DMS79 (cell line): ENCODE measurements at regions not wholly inside any gene's neighbourhood (a gene's known extent, or its start where the extent isn't known, plus 50 kb on each side); places are given as distances from the start of the nearest gene placed in this dataset.

Source experiments
- DNase-seq: peaks from one replicate; lab custom pipeline; 2025; lab: John Stamatoyannopoulos, UW

- DNase-seq: no peak
These were observed 206.2 kb upstream of the SGK1 start for GRCh38 chr6:134523903-134524650.

- DNase-seq: no peak
These were observed 205.1 kb upstream of the SGK1 start for GRCh38 chr6:134523051-134523450.

GRCh38 chr6:134521116-134521501, 203.2 kb upstream of the SGK1 start:
- peak; percentile 84 for DNase-seq

GRCh38 chr6:134520181-134521115, 202.5 kb upstream of the SGK1 start:
- DNase-seq: no peak

GRCh38 chr6:134519465-134519864, 201.6 kb upstream of the SGK1 start:
- no peak for DNase-seq

- no peak for DNase-seq
These were observed 200.0 kb upstream of the SGK1 start for GRCh38 chr6:134517868-134518267.

- DNase-seq: peak; percentile 64
These were observed 199.3 kb upstream of the SGK1 start for GRCh38 chr6:134517145-134517658.

- DNase-seq: no peak
These were observed 198.7 kb upstream of the SGK1 start for GRCh38 chr6:134516582-134516981.

- no peak for DNase-seq
These were observed 198.1 kb upstream of the SGK1 start for GRCh38 chr6:134515986-134516385.

GRCh38 chr6:134512981-134513391, 195.1 kb upstream of the SGK1 start:
- no peak for DNase-seq

GRCh38 chr6:134511984-134512683, 194.2 kb upstream of the SGK1 start:
- no peak for DNase-seq

- DNase-seq: peak; percentile 49
These were observed 193.0 kb upstream of the SGK1 start for GRCh38 chr6:134510920-134511319.

GRCh38 chr6:134510142-134510541, 192.2 kb upstream of the SGK1 start:
- DNase-seq: no peak

GRCh38 chr6:134508862-134509498, 191.1 kb upstream of the SGK1 start:
- DNase-seq: no peak

GRCh38 chr6:134506162-134506561, 188.2 kb upstream of the SGK1 start:
- DNase-seq: no peak

GRCh38 chr6:134503585-134504281, 185.8 kb upstream of the SGK1 start:
- DNase-seq: peak; percentile 37

GRCh38 chr6:134502614-134503549, 185.0 kb upstream of the SGK1 start:
- DNase-seq: no peak

GRCh38 chr6:134495890-134496248, 178.0 kb upstream of the SGK1 start:
- no peak for DNase-seq

- DNase-seq: no peak
These were observed 177.4 kb upstream of the SGK1 start for GRCh38 chr6:134495203-134495889.
